GM19023 (cell line): ENCODE measurements at regions not wholly inside any gene's neighbourhood (a gene's known extent, or its start where the extent isn't known, plus 50 kb on each side); places are given as distances from the start of the nearest gene placed in this dataset.

Experiments
- ATAC-seq: cut with Tn5 transposase; IDR thresholded peaks from one replicate; pipeline ENCODE4 v1.9.1; 2021; ENCODE audit warnings: mild to moderate bottlenecking, moderate library complexity; ENCODE audit not compliant: unreplicated experiment

GRCh38 chrX:98516120-98516519 is 1632.4 kb downstream of the RPA4 start:
- ATAC-seq, result no peak

GRCh38 chrX:98523026-98523425 is 1639.3 kb downstream of the RPA4 start:
- no peak for ATAC-seq

- no peak for ATAC-seq
These were observed 1639.8 kb downstream of the RPA4 start for GRCh38 chrX:98523521-98523920.

DNA sequence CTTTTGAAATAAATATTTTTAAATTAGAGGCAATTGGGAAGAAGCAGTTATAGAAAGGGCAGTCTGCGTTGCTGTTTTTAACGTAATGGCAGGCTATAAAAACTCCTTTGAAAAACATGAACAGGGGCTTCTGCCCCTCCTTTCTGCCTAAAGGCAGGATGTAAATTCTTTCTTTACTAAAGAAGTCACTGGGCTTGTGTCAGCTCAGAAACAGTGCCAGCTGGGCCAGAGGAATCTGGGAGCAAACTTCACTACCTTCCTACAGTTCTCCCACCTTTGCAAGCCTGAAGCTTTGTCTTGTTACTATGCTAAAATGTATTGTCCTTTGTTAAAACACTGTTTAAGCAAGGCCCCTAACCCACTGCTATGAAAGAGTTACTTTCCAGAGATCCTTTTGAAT is 1664.8 kb downstream of the RPA4 start:
- ATAC-seq, result no peak

GRCh38 chrX:98568795-98569194 is 1685.1 kb downstream of the RPA4 start:
- no peak for ATAC-seq

DNA sequence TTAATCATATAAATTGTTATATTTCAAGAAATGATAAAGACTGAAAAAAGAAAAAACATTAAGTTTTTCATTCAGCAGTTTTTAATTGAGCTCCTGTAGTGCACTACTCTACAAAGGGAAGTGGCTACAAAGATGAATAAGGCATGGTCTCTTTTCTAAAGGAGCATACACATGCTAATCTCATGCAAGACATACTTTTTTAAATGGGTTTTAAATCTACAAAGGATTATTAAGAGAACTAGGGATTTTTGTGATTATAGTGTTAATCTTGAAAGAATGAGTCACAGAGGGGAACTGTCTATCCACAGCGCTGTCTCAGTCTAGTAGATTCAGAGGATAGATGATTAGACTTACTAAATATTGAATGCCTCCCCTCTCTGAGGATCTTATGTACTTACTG is 1722.2 kb downstream of the RPA4 start:
- no peak for ATAC-seq

DNA sequence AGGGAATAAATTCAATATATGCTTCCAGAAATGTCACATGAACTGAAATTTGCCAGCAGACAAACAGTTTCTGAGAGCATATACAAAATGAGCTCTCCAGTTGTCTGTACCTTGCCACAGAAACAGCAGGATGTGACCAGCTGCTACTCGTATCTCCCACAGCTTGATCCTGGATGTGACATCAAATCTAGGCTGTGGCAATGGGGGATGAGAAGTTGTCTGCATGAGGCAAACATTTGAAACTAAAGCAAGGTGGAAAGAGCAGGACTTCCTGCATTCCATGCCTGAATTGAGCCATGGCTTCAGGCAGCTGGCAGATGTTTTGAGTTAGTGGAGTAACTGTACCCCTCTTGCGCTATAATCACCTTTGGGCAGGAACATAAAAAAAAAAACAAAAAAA is 1724.0 kb downstream of the RPA4 start:
- ATAC-seq, result no peak

DNA sequence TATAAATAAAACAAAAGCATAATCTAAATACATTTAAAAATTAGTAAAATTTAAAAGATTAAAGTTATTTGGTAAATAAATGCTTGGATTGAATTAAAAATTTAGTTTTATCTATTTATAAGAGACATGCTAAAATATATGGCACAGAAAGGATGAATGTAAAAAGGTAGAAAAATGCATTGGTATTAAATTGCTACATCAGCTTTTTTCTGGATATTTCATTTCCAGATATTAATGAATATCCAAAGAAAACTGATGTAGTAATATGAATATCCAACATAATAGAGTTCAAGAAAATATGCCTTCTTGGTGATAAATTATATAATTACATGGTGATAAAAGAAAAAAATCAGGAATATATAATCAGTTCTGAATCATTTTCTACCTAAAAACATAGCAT is 1743.9 kb downstream of the RPA4 start:
- no peak for ATAC-seq

- no peak for ATAC-seq
These were observed 1753.7 kb downstream of the RPA4 start for GRCh38 chrX:98637451-98637850.

DNA sequence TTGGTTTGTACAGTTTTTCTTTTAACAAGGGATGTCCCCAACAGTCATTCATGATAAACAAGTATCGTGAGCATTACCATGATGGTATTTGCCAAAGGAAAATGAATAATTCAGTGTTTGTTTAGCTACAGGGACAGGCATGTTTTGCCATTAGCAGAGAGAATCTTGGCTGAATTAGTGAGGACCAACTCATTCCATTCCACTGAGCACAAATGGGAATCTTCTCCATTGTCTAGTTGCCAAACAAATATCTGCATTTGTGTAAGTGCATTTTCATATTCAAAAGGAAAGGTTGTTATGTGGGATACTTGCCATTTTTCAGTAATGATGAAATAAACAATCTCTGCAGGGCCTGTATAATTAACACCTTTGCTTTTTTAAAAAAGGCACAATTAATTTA is 1762.6 kb downstream of the RPA4 start:
- no peak for ATAC-seq

DNA sequence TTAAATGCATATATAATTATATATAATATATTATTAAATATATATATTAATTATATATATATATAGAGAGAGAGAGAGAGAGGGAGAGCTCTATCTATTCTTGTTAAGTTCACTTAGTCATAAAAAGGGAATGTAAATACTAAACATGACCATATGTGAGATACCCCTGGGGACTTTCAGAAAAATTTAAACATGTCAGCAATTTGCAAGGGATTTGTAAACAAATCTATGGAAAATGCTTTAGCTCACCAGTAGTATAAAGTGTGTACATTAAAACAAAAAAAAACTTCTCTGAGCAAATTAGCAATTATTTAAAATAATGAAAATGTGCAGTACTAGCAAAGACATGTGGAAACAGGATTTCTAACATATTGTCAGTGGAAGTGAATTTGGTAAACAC is 1755.5 kb downstream of the PCDH19 start:
- ATAC-seq, result no peak
